Endothelial cell (in vitro differentiated cells): ENCODE measurements at regions not wholly inside any gene's neighbourhood (a gene's known extent, or its start where the extent isn't known, plus 50 kb on each side); places are given as distances from the start of the nearest gene placed in this dataset.

Experiments used
- DNase-seq: peaks from one replicate; pipeline ENCODE4 v3.0.0; 2021; ENCODE audit warnings: low spot score
- H3K27ac Mint-ChIP-seq: one replicate; pipeline ENCODE4 v1.8.0; 2021; ENCODE audit warnings: mixed read lengths, inconsistent platforms; ENCODE audit not compliant: unreplicated experiment
- H3K27me3 Mint-ChIP-seq: one replicate; pipeline ENCODE4 v1.8.0; 2021; ENCODE audit warnings: mild to moderate bottlenecking, moderate library complexity, mixed read lengths, inconsistent platforms; ENCODE audit not compliant: unreplicated experiment
- H3K36me3 Mint-ChIP-seq: one replicate; pipeline ENCODE4 v1.8.0; 2021; ENCODE audit warnings: mild to moderate bottlenecking, low read depth, mixed read lengths, inconsistent platforms; ENCODE audit not compliant: unreplicated experiment
- H3K4me1 Mint-ChIP-seq: one replicate; pipeline ENCODE4 v1.8.0; 2021; ENCODE audit warnings: mild to moderate bottlenecking, mixed read lengths, inconsistent platforms; ENCODE audit not compliant: unreplicated experiment
- H3K4me3 Mint-ChIP-seq: one replicate; pipeline ENCODE4 v1.8.0; 2021; ENCODE audit warnings: mild to moderate bottlenecking, mixed read lengths, inconsistent platforms; ENCODE audit not compliant: unreplicated experiment
- H3K9me3 Mint-ChIP-seq: one replicate; pipeline ENCODE4 v1.8.0; 2021; ENCODE audit warnings: mixed read lengths, inconsistent platforms; ENCODE audit not compliant: unreplicated experiment
- CTCF ChIP-seq: fragments of 200-600 bp; sonication (generic); IDR thresholded peaks from one replicate; pipeline ENCODE4 v1.5.0; 2021; ENCODE audit warnings: antibody characterized with exemption; ENCODE audit not compliant: unreplicated experiment

- peaks cover 89% of the 10 kb centered on the region for H3K4me1 Mint-ChIP-seq
- no peak for TF ChIP-seq CTCF
- H3K36me3 Mint-ChIP-seq, result peaks cover 13% of the 10 kb centered on the region
- peak overlapping the region; percentile 97 for H3K27ac Mint-ChIP-seq
- H3K4me3 Mint-ChIP-seq, result peak overlapping the region; percentile 28
- H3K9me3 Mint-ChIP-seq, result no peaks in the 10 kb centered on the region
- H3K27me3 Mint-ChIP-seq, result peaks cover 3% of the 10 kb centered on the region
- peak; percentile 38 for DNase-seq
Observed at GRCh38 chr6:21845018-21845417, 251.5 kb downstream of the SOX4 start.

GRCh38 chr6:21845439-21846140, 252.0 kb downstream of the SOX4 start:
- Mint-ChIP-seq H3K36me3 (peaks cover 14% of the 10 kb centered on the region), H3K9me3 (no peaks in the 10 kb centered on the region), H3K4me1 (peaks cover 84% of the 10 kb centered on the region), H3K27ac (peak overlapping the region; percentile 97), H3K27me3 (peaks cover 3% of the 10 kb centered on the region), H3K4me3 (peak overlapping the region; percentile 33)
- no peak for DNase-seq
- TF ChIP-seq CTCF, result no peak

GRCh38 chr6:21846541-21847451, 253.2 kb downstream of the SOX4 start:
- Mint-ChIP-seq H3K4me3 (peak overlapping the region; percentile 29), H3K27me3 (peaks cover 3% of the 10 kb centered on the region), H3K9me3 (no peaks in the 10 kb centered on the region), H3K4me1 (peaks cover 77% of the 10 kb centered on the region), H3K27ac (peak overlapping the region; percentile 97), H3K36me3 (peaks cover 14% of the 10 kb centered on the region)
- TF ChIP-seq CTCF, result no peak
- DNase-seq, result peak; percentile 26

DNA sequence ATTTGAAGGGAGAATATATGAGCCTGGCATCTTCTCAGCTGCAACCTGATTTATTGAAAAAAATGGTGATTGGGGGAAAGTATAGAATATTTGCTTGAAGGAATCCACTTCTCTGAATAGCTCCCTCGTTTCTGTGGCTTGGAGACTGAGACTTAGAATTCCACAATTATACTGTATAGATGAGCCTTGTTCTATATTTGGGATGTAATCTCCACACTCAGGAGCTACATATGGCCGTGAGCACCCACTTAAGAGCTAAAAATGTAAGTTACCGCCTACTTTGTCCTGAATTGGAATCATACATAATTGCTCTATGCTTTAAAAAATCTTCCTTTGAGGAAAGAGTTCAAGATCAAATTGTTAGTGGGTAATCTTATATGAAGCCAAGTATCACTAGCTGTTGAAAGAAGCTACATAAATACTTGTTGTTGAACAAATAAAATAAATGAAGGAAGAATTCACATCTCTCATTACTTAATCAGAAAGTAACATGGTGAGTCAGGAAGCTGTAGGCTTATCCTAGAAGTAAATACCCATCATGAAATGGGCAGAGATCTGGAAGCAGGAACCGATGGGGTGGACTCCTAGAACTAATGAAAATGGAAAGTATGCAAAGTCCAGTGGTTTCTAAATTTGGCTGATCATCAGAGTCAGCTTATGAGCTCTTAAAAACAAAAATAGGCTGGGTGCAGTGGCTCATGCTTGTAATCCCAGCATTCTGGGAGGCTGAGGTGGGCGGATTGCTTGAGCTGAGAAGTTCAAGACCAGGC, 254.3 kb downstream of the SOX4 start:
- peak overlapping the region; percentile 84 for H3K27ac Mint-ChIP-seq

More for the DNA sequence above, 254.3 kb downstream of the SOX4 start:
- Mint-ChIP-seq H3K9me3 (no peaks in the 10 kb centered on the region), H3K4me3 (no peak overlapping the region), H3K36me3 (peaks cover 20% of the 10 kb centered on the region), H3K4me1 (peaks cover 69% of the 10 kb centered on the region), H3K27me3 (no peaks in the 10 kb centered on the region)
- no peak for TF ChIP-seq CTCF
- DNase-seq, result no peak
